WTC11 (cell line): ENCODE measurements at regions not wholly inside any gene's neighbourhood (a gene's known extent, or its start where the extent isn't known, plus 50 kb on each side); places are given as distances from the start of the nearest gene placed in this dataset.

ENCODE experiments used
- GABPB1 ChIP-seq: sonication (generic); formaldehyde crosslinking; IDR thresholded peaks from 2 replicates; pipeline ENCODE4 v1.8.1; 2023; ENCODE audit warnings: mild to moderate bottlenecking, missing genetic modification reagents
- JUN ChIP-seq: sonication (generic); formaldehyde crosslinking; IDR thresholded peaks from 2 replicates; pipeline ENCODE4 v1.8.0; 2023; ENCODE audit warnings: mild to moderate bottlenecking, missing genetic modification reagents
- TF ChIP-seq, protein P1 (sequence below): sonication (generic); formaldehyde crosslinking; conservative IDR thresholded peaks from 2 replicates; pipeline ENCODE4 v1.8.1; 2023; ENCODE audit warnings: mild to moderate bottlenecking, low read depth, missing genetic modification reagents, moderate library complexity

DNA sequence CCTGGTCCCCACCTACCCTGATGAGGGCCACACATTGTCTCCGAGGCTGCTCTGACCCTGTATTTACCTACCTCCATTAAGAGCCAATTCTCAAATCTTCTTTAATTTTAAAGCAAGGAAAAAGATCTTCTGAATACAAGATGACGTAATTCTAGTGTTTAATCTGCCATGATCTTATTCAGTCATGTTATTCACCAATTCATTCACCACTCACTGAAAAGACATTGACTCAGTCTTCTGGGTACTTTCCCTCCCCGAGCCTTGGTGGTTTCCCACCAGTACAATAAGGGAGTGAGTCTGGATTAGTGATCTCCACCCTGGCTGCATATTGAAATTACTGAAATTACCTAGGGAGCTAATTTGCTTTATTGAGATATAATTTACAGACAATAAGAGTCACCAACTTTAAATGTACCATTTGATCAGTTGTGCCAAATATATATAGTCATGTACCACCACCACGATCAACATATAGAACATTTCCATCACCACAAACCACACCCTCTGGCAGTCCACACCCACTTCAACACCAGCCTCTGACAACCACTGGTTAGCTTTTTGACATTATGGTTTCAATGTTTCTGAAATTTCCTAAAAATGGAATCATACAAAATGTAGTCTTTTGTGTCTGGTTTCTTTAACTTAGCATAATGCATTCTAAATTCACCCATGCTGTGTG lies 117.5 kb upstream of the UNC5B start:
- TF ChIP-seq JUN (no peak), GABPB1 (no peak)
- TF ChIP-seq, protein P1, sequence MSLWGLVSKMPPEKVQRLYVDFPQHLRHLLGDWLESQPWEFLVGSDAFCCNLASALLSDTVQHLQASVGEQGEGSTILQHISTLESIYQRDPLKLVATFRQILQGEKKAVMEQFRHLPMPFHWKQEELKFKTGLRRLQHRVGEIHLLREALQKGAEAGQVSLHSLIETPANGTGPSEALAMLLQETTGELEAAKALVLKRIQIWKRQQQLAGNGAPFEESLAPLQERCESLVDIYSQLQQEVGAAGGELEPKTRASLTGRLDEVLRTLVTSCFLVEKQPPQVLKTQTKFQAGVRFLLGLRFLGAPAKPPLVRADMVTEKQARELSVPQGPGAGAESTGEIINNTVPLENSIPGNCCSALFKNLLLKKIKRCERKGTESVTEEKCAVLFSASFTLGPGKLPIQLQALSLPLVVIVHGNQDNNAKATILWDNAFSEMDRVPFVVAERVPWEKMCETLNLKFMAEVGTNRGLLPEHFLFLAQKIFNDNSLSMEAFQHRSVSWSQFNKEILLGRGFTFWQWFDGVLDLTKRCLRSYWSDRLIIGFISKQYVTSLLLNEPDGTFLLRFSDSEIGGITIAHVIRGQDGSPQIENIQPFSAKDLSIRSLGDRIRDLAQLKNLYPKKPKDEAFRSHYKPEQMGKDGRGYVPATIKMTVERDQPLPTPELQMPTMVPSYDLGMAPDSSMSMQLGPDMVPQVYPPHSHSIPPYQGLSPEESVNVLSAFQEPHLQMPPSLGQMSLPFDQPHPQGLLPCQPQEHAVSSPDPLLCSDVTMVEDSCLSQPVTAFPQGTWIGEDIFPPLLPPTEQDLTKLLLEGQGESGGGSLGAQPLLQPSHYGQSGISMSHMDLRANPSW: no peak
